NCI-H2171 treated with DMSO at 0.1 percent for 48 hours (cell line): ENCODE measurements at regions not wholly inside any gene's neighbourhood (a gene's known extent, or its start where the extent isn't known, plus 50 kb on each side); places are given as distances from the start of the nearest gene placed in this dataset.
"Not testable (repeated sequence)": the region's sequence is repeated elsewhere in the genome, so short reads cannot be mapped to it uniquely, and the experiment has no call there.

Source experiments
- DNase-seq: peaks from one replicate; lab custom pipeline; 2025; lab: John Stamatoyannopoulos, UW

GRCh38 chr5:68026092-68026885 lies 189.3 kb upstream of the PIK3R1 start:
- DNase-seq = no peak

GRCh38 chr5:68024426-68024825 lies 191.1 kb upstream of the PIK3R1 start:
- DNase-seq = no peak

- DNase-seq = no peak
These were observed 193.6 kb upstream of the PIK3R1 start for GRCh38 chr5:68021916-68022315.

DNA sequence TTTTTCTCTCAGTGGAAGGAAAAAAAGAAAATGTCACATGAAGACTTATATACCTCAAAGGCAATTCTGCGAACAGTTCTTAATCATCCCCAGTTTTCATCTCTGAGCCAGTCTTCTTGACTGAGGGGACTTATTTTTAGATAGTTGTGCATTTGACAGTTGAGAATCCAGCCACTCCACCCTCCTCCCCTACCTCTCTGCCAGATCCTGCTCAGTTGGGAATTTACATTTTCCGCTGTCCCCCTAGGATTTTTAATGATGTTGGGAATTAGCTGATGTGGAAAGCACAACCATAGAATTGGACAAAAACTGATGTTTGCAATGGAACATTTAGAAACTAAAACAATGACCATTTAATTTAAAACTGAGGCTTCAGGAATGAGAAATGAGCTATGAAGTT lies 194.3 kb upstream of the PIK3R1 start:
- DNase-seq = no peak

DNA sequence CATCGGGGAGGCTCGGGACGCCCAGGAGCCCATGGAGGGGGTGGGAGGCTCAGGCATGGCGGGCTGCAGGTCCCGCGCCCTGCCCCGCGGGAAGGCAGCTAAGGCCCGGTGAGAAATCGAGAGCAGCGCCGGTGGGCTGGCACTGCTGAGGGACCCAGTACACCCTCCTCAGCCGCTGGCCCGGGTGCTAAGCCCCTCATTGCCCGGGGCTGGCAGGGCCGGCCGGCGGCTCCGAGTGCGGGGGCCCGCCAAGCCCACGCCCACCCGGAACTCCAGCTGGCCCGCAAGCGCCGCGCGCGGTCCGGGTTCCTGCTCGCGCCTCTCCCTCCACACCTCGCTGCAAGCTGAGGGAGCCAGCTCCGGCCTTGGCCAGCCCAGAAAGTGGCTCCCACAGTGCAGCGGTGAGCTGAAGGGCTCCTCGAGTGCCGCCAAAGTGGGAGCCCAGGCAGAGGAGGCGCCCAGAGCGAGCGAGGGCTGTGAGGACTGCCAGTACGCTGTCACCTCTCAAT lies 195.0 kb upstream of the PIK3R1 start:
- DNase-seq = not testable (repeated sequence)

- no peak for DNase-seq
These were observed 199.9 kb upstream of the PIK3R1 start for GRCh38 chr5:68015381-68016302.

DNA sequence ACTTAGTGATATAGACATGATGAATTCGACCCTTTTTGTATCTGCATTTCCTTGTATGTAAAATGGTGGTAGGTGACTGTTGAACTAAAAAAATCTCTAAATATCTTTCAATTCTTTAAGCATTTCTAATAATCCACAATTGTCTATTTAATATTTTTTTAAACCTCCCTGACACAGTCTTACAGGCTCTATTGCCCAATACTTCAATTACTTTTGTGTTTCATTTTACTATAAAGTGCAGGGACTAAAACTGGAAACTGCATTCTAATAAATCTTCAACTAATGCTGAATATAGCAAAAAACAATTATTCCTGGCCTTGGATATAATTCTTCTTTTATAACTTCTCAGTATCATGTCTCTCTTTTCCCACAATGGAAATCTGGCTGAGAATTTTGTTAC lies 202.7 kb upstream of the PIK3R1 start:
- DNase-seq = no peak

DNA sequence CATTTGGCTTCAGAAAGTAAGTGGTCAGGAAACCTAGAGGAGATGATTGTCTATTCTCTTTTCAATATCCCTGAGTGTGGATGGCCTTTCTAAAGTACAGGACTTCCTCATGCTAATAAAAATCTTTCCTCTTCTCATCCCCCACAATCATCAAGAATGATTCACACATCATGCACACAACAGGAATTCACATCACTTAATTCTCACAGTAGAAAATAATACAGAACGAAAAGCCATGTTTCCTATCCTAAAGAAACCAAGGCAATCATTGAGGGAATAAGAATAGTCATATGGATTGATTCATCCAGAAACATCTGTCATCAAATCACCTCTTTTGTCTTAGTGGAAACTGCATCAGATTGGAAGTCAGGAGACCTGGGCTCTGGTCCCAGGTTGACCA lies 203.1 kb upstream of the PIK3R1 start:
- DNase-seq = no peak

GRCh38 chr5:68011801-68012200 lies 203.8 kb upstream of the PIK3R1 start:
- DNase-seq = no peak

GRCh38 chr5:68011259-68011760 lies 204.2 kb upstream of the PIK3R1 start:
- no peak for DNase-seq

- DNase-seq = no peak
These were observed 204.8 kb upstream of the PIK3R1 start for GRCh38 chr5:68010740-68011139.

- no peak for DNase-seq
These were observed 208.1 kb upstream of the PIK3R1 start for GRCh38 chr5:68007451-68007850.

GRCh38 chr5:68002836-68003235 lies 212.7 kb upstream of the PIK3R1 start:
- DNase-seq = no peak

DNA sequence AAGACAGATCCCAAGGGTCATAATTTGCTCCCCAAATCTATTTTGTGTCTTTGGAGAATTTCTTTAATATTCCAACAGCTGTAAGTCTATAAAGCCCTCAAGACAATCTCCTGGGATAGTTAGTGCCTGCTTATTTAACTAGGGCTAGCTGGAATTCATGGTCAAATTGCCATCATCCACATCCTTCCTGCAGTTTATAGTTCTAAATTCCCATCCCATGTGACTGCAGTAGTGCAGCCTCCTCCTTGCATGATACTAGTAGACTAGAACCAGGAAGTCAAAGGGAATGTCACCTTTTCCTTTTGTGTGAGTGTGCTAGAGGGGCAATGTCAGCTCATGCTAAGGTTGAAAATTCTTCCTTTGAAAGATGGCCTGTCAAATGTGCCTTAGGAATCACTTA lies 214.8 kb upstream of the PIK3R1 start:
- no peak for DNase-seq

DNA sequence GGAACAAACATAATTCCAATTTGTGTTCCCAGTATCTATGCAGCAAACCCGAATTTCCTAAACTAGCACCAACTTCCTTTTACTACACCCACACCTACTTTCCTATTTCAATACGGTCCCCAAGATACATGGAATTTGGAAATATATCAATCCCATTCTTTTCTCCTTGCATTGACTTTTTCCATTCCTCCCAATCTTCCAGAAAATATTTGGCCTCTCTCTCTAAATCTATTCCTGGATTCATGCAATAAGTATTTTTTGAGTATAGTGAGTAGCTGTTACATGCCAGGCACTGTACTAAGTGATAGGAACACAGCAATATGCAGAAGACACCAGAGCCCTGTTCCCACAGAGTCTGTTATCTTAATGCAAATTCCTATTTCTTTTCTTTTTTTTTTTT lies 216.2 kb upstream of the PIK3R1 start:
- no peak for DNase-seq

- no peak for DNase-seq
These were observed 216.8 kb upstream of the PIK3R1 start for GRCh38 chr5:67998709-67999261.

DNA sequence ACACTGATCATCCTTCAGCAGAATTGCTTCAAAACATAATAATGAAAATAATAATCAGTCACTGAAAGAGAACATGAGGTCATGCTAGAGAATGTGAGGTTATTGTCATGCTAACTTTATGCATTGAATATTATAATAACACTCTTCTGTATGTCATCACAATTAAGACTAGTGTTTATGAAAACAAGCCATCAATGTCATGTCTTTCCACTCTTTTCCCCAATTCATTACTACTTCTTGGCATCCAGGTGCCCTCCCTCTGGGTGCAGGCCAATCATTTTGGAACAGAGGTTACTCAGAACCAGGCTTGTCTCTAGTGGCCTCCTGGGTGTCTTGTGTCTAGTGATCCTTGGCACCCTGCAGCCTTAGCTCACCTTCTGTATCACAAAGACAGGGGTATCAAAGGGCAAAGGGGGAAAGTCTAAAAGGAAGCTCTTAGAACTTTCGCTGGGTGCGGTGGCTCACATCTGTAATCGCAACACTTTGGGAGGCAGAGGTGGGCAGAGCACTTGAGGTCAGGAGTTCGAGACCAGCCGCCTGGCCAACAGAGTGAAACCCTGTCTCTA lies 217.6 kb upstream of the PIK3R1 start:
- no peak for DNase-seq

DNA sequence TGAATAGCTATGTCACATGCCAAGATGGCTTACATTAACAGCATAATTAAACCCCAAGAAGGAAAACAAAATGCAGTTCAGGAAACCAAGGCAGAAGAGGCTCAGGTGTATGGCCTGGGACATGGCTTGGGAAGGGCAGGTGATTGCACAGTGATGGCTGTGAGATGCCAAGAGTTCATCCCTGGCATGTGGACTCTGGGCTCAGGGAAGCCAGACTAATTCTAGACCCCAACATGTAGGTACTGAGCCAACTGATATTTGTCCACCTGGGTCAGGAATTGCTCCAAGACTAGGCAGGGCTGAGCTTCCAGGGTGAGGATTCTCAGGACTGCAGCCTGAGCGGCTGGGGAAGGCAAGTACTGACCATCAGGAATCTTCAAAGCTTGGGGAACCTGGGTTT lies 218.4 kb upstream of the PIK3R1 start:
- DNase-seq = no peak

GRCh38 chr5:67996596-67996995 lies 219.0 kb upstream of the PIK3R1 start:
- DNase-seq = no peak

DNA sequence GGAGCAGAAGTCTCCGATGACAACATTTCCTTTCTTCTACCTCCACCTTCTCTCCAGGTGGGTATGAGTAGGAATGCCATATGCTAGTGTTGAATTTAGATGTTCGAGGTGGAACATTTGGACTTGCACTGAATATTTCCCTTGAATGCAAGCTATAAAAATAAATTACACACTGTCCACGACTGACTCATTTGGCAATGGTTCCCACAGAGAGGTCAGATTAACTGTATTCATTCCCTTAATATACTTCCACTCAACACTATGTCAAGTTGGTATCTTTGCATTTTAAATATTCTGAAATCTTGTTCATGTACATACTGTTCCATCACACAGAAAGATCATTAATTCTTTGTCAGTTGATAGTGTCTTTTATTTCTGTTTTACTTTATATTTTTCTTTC lies 222.6 kb upstream of the PIK3R1 start:
- DNase-seq = no peak

DNA sequence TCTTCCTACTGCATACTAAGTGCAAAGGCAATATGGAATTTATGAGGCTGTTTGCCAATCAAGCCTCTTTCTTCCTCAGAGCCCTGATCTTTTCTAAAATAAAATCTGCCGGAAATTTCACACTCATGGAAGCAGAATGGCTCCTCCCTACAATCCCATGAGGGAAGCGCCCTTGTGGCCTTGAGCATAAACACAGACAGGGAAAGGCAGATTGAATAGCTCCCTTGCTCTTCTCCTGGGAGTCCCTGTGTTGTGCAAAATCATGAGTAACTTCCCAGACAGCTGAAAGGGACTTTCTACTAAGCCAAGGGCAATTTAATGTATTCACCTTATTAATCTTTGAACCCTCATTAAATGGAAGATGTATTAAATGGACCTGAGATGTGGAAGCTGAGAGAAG lies 226.1 kb upstream of the PIK3R1 start:
- DNase-seq = peak; percentile 6

DNA sequence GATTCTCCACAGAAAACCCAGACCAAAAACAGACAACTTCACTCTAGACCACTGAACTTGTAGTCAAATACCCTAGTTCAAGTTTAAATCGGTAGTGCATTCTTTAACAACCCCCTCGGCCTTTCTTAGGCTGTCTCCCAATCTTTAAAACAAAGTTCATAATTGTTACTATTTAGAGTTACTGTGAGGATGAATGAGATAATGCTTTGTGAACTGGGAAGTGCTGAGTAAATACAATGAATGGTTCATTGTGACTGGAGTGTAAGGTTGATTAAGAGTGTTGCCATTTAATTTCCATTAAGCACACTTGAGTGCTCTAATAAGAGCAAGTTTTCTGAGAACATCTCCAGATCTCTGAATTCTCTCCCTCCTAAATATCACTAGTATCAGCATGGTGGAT lies 228.8 kb upstream of the PIK3R1 start:
- DNase-seq = no peak
